Heart right ventricle (tissue), 16 donors: ENCODE measurements at regions not wholly inside any gene's neighbourhood (a gene's known extent, or its start where the extent isn't known, plus 50 kb on each side); places are given as distances from the start of the nearest gene placed in this dataset.

Source experiments
- ATAC-seq, 8 donors: fragments of 200-7000 bp; cut with Tn5 transposase; one replicate each; pipeline ENCODE4 v1.9.1; 2020; ENCODE audit warnings: mild to moderate bottlenecking in 8 of 8, moderate library complexity in 8 of 8, moderate number of reproducible peaks in 1 of 8
- DNase-seq, 2 donors: peaks; one replicate each; pipeline ENCODE4 v3.0.0-alpha.2; 2020
- H3K27ac ChIP-seq, 10 donors: fragments of 200-600 bp; sonication (generic) in 2 of 10; one replicate each; pipeline versions ENCODE4 v1.5.0 to v1.8.0; 2020 to 2022; ENCODE audit warnings: mild to moderate bottlenecking in 3 of 10
- H3K27me3 ChIP-seq, 7 donors: fragments of 200-600 bp; one replicate each; pipeline ENCODE4 v1.8.0; 2021 to 2022; ENCODE audit warnings: mild to moderate bottlenecking in 2 of 7
- H3K36me3 ChIP-seq, 9 donors: fragments of 200-600 bp; sonication (generic) in 1 of 9; one replicate each; pipeline versions ENCODE4 v1.5.0 to v1.8.0; 2020 to 2022; ENCODE audit warnings: mild to moderate bottlenecking in 2 of 9
- H3K4me1 ChIP-seq, 9 donors: fragments of 200-600 bp; sonication (generic) in 1 of 9; one replicate each; pipeline versions ENCODE4 v1.5.0 to v1.8.0; 2020 to 2022; ENCODE audit warnings: mild to moderate bottlenecking in 4 of 9
- H3K4me3 ChIP-seq, 10 donors: fragments of 200-600 bp; sonication (generic) in 2 of 10; one replicate each; pipeline versions ENCODE4 v1.5.0 to v1.8.0; 2020 to 2022; ENCODE audit warnings: mild to moderate bottlenecking in 7 of 10, moderate library complexity in 2 of 10
- H3K9me3 ChIP-seq, 11 donors: fragments of 200-600 bp in 10 of 11; sonication (generic) in 2 of 11; one replicate each; pipeline versions ENCODE4 v1.5.0 to v1.8.0; 2013 to 2022; ENCODE audit warnings: mild to moderate bottlenecking in 2 of 11, control low read depth in 1 of 11, moderate library complexity in 1 of 11
- WGBS, 2 donors: extraction: QIAGEN DNeasy Blood & Tissue Kit; methylation state at CpG; one replicate each; pipeline ENCODE4 v1.1.7; 2013; ENCODE audit warnings: inconsistent platforms in 1 of 2; 5-methylcytosine and 5-hydroxymethylcytosine counted together
- intact Hi-C, 10 donors: fragments of 100-400 bp; cut with DNase I; formaldehyde crosslinking; loops; one replicate each; pipeline versions ENCODE4 v1.11.1 to v1.14.2; 2022
- TF ChIP-seq, protein P1 (sequence below), 9 donors: fragments of 200-600 bp; sonication (generic) in 2 of 9; IDR thresholded peaks; one replicate each; pipeline versions ENCODE4 v1.5.0 to v1.8.0; 2021 to 2022; ENCODE audit warnings: antibody characterized with exemption in 9 of 9, mild to moderate bottlenecking in 5 of 9, moderate library complexity in 1 of 9
- donor health status: Arrhythmogenic right ventricular cardiomyopathy.
- donor health status: ischemic (EF 13 %, LVEDD 7.1; RV severe dilation, severe dysfunction).
- donor health status: healthy with polysubstance abuse.
- donor health status: DM: no; HTN: yes; CAD: no.
- donor health status: DM: no; HTN: no; CAD: no.
- donor health status: ischemic (EF 25% LVEDD 6.9; RV normal size, moderate dysfunction).
- donor health status: ischemic (EF 25% LVEDD 5.7; RV mildly dilated, moderate dysfunction).
- donor health status: healthy.
- donor health status: DM: yes; HTN: yes; CAD: no.
- donor health status: Ischemic cardiomyopathy.
- donor health status: ischemic (EF 35%, LVEDD 5.7; RV mildly dilated, moderate dysfunction).
- donor health status: nonischemic (EF 11% LVEDD 7.7; RV severe dilation, severe dysfunction).
- donor health status: DM: yes; HTN: yes; CAD: no.
- donor health status: PGD.
- donor health status: ischemic (EF 29% LVEDD 5.4; RV normal size, mild dysfunction).
- donor health status: nonischemic (EF 23%, LVEDD 6.1; RV moderate dilation, normal function).

GRCh38 chr7:64614812-64615211 is 51.1 kb upstream of the ZNF107 start:
- Histone ChIP-seq H3K36me3 (no peaks in the 10 kb centered on the region), H3K4me1 (no peaks in the 10 kb centered on the region), H3K4me3 (no peak overlapping the region), H3K9me3 (peaks cover 0 to 19% (median 0%) of the 10 kb centered on the region in 11 donors), H3K27me3 (no peaks in the 10 kb centered on the region), H3K27ac (no peak overlapping the region)
- DNase-seq (no peak), ATAC-seq (no peak)
- WGBS, 2 donors: 84 to 94% methylated on average over 3 of the region's 3 CpGs
- TF ChIP-seq, protein P1, sequence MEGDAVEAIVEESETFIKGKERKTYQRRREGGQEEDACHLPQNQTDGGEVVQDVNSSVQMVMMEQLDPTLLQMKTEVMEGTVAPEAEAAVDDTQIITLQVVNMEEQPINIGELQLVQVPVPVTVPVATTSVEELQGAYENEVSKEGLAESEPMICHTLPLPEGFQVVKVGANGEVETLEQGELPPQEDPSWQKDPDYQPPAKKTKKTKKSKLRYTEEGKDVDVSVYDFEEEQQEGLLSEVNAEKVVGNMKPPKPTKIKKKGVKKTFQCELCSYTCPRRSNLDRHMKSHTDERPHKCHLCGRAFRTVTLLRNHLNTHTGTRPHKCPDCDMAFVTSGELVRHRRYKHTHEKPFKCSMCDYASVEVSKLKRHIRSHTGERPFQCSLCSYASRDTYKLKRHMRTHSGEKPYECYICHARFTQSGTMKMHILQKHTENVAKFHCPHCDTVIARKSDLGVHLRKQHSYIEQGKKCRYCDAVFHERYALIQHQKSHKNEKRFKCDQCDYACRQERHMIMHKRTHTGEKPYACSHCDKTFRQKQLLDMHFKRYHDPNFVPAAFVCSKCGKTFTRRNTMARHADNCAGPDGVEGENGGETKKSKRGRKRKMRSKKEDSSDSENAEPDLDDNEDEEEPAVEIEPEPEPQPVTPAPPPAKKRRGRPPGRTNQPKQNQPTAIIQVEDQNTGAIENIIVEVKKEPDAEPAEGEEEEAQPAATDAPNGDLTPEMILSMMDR (IDR thresholded peaks at IDR 0.05): no peak
- intact Hi-C loops: loop anchor here in 8 of 10 donors (5.0 to 10.0 kb wide), 5 partner anchors 290 to 1610 kb away; no protein-coding TSS in a partner anchor

DNA sequence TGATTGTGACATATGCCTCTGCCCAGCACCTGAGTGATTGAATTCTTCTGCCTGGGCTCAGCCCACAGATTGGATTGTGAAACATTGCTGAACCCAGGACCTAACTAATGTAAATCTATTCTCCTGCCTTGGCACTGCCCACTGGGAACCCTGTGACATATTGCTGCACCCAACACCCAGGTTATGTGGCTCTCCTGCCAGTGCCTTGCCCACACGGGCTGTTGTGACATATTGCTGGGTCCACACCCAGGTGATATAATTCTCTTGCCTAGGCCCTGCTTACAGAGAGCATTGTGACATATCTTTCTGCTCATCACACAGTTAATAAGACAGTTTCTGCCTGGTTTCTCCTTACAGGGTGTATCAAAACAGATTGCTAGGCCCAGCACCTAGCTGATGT is 50.8 kb upstream of the ZNF680 start:
- H3K27ac ChIP-seq: no peak overlapping the region
- WGBS, 2 donors: 74 to 83% methylated on average over 1 of the region's 1 CpG
- no peaks in the 10 kb centered on the region for H3K27me3 ChIP-seq
- H3K4me1 ChIP-seq: no peaks in the 10 kb centered on the region
- no peak overlapping the region for H3K4me3 ChIP-seq
- ATAC-seq (no peak), DNase-seq (no peak)
- TF ChIP-seq, protein P1 (IDR thresholded peaks at IDR 0.05): no peak
- H3K36me3 ChIP-seq: no peaks in the 10 kb centered on the region
- intact Hi-C loops: loop anchor here in 3 of 10 donors (10.0 kb wide), 2 partner anchors 289 to 1609 kb away; no protein-coding TSS in a partner anchor
- peaks cover 0 to 7% (median 0%) of the 10 kb centered on the region in 11 donors for H3K9me3 ChIP-seq
